H1 (cell line): ENCODE measurements at regions not wholly inside any gene's neighbourhood (a gene's known extent, or its start where the extent isn't known, plus 50 kb on each side); places are given as distances from the start of the nearest gene placed in this dataset.

Experiments
- ASH2L ChIP-seq: fragments of 200-600, 300-600 bp; sonication (generic); IDR thresholded peaks from one replicate; pipeline ENCODE4 v1.7.1; 2017; ENCODE audit warnings: low read length
- CBX5 ChIP-seq: fragments of 300-800, 300-1000 bp; sonication (generic); IDR thresholded peaks from 2 replicates; pipeline ENCODE4 v1.7.1; 2016; ENCODE audit warnings: antibody characterized with exemption, low read length, low read depth
- NRF1 ChIP-seq: IDR thresholded peaks from 2 replicates; pipeline ENCODE4 v1.6.1; 2011; ENCODE audit warnings: mild to moderate bottlenecking, low read depth, low read length, improper control_type of control experiment

DNA sequence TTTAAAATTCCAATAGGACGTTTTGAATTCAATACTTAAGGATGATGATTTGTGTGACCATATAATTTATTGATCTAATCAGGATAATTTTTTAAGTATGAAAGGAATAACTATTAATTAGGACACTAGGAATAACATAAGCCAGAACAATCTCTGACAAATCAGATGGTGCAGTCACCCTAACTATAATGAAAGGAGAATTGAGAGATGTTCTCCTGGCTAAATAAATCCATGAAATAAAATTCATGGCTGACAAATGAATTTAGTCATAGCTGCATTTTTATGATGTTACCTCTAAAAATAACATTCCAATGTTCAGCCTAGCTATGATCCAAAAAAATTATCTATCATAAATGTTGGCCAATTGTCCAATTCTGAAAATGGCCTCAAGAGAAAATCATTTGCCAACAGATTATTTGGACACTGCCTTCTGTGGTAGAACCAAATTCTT, 190.6 kb upstream of the NEIL3 start (continued):
- TF ChIP-seq NRF1 (no peak), CBX5 (no peak), ASH2L (no peak)
